GM19468 (cell line): ENCODE measurements at regions not wholly inside any gene's neighbourhood (a gene's known extent, or its start where the extent isn't known, plus 50 kb on each side); places are given as distances from the start of the nearest gene placed in this dataset.

ENCODE experiments used
- ATAC-seq: cut with Tn5 transposase; IDR thresholded peaks from one replicate; pipeline ENCODE4 v1.9.1; 2021; ENCODE audit warnings: mild to moderate bottlenecking, moderate library complexity, moderate number of reproducible peaks; ENCODE audit not compliant: unreplicated experiment; ENCODE audit errors: extremely low read depth

GRCh38 chr6:120671519-120671918, 662.8 kb downstream of the TBC1D32 start:
- ATAC-seq: no peak

- ATAC-seq: no peak
Measured at GRCh38 chr6:120652506-120652905, 681.8 kb downstream of the TBC1D32 start.

- ATAC-seq: no peak
Measured at GRCh38 chr6:120648713-120649112, 685.6 kb downstream of the TBC1D32 start.

GRCh38 chr6:120646101-120646500, 688.2 kb downstream of the TBC1D32 start:
- ATAC-seq: no peak

GRCh38 chr6:120632975-120633374, 701.3 kb downstream of the TBC1D32 start:
- no peak for ATAC-seq

GRCh38 chr6:120627612-120628011, 706.7 kb downstream of the TBC1D32 start:
- ATAC-seq: no peak

- ATAC-seq: no peak
Measured at GRCh38 chr6:120622127-120622631, 712.1 kb downstream of the TBC1D32 start.

- no peak for ATAC-seq
Measured at GRCh38 chr6:120620900-120621299, 713.4 kb downstream of the TBC1D32 start.

- no peak for ATAC-seq
Measured at GRCh38 chr6:120615238-120615637, 719.0 kb downstream of the TBC1D32 start.

GRCh38 chr6:120614723-120615122, 719.6 kb downstream of the TBC1D32 start:
- no peak for ATAC-seq

GRCh38 chr6:120608826-120609225, 725.5 kb downstream of the TBC1D32 start:
- no peak for ATAC-seq

- ATAC-seq: no peak
Measured at GRCh38 chr6:120606743-120607142, 727.5 kb downstream of the TBC1D32 start.

GRCh38 chr6:120604510-120604909, 729.8 kb downstream of the TBC1D32 start:
- ATAC-seq: no peak

- no peak for ATAC-seq
Measured at GRCh38 chr6:120590611-120591010, 743.7 kb downstream of the TBC1D32 start.

- no peak for ATAC-seq
Measured at GRCh38 chr6:120588424-120588823, 745.9 kb downstream of the TBC1D32 start.

- no peak for ATAC-seq
Measured at GRCh38 chr6:120587381-120587780, 746.9 kb downstream of the TBC1D32 start.

- ATAC-seq: no peak
Measured at GRCh38 chr6:120584111-120584760, 750.0 kb downstream of the TBC1D32 start.

GRCh38 chr6:120576061-120576460, 758.2 kb downstream of the TBC1D32 start:
- ATAC-seq: no peak

GRCh38 chr6:120569714-120570113, 764.6 kb downstream of the TBC1D32 start:
- ATAC-seq: no peak

- ATAC-seq: no peak
Measured at GRCh38 chr6:120564779-120565178, 769.5 kb downstream of the TBC1D32 start.

- no peak for ATAC-seq
Measured at GRCh38 chr6:120558294-120558693, 776.0 kb downstream of the TBC1D32 start.

GRCh38 chr6:120557554-120557953, 776.7 kb downstream of the TBC1D32 start:
- no peak for ATAC-seq
